Ammon's horn (tissue), 1 donor: ENCODE measurements at regions not wholly inside any gene's neighbourhood (a gene's known extent, or its start where the extent isn't known, plus 50 kb on each side); places are given as distances from the start of the nearest gene placed in this dataset.

Experiments used
- DNase-seq: peaks from one replicate; pipeline ENCODE4 v3.0.0-alpha.2; 2016; ENCODE audit warnings: low spot score

DNA sequence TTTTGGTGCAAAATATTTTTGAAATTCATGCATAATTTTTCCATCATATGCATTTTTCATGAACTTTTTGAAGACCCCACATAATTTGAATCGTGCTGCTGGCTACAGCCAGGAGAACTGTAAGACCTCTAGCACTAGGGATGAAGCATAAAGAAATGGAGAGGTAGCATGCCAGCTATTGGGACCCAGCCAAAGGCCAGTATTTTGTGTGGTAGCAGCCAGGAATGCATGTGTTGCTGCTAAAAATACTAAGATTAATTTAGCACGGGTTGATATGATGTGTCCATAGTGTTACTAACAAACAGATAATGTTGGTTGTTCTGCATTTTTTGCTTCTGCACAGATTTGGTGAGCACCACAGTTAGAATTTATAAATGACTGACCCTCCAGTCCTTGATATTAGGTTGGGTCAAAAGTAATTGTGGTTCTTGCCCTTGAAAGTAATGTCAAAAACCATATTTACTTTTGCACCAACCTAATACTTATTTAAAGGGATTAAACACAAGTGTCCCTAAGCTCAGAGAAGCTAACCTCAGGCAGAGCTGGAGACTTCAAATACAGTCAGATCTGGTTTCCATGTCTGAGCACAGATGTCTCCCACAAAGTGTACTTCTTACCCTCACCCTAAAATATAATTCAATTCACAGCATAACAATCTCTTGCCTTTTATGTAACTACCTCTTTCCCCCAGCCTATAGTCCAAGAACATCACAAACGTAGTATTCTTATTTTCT is 54.1 kb upstream of the NPSR1 start:
- no peak for DNase-seq
